H9 (cell line): ENCODE measurements at regions not wholly inside any gene's neighbourhood (a gene's known extent, or its start where the extent isn't known, plus 50 kb on each side); places are given as distances from the start of the nearest gene placed in this dataset.

ENCODE experiments used
- DNase-seq: peaks from one replicate; pipeline ENCODE4 v3.0.0-alpha.2; 2017
- H2AFZ ChIP-seq: one replicate; pipeline ENCODE4 v1.6.1; 2013; ENCODE audit warnings: mild to moderate bottlenecking, low read length, control low read depth, moderate library complexity
- H2AK5ac ChIP-seq: 2 replicates; pipeline ENCODE4 v1.6.1; 2013; ENCODE audit warnings: low read length, control low read depth, mixed read lengths; ENCODE audit not compliant: insufficient read length
- H2BK120ac ChIP-seq: one replicate; pipeline ENCODE4 v1.6.1; 2013; ENCODE audit warnings: low read depth, mild to moderate bottlenecking, low read length, control low read depth, inconsistent platforms; ENCODE audit not compliant: poor library complexity, severe bottlenecking
- H2BK12ac ChIP-seq: 2 replicates; pipeline ENCODE4 v1.6.1; 2013; ENCODE audit warnings: low read length, control low read depth, mixed read lengths, low read depth; ENCODE audit not compliant: insufficient read length
- H2BK15ac ChIP-seq: 2 replicates; pipeline ENCODE4 v1.6.1; 2013; ENCODE audit warnings: low read depth, low read length, control low read depth
- H2BK20ac ChIP-seq: one replicate; pipeline ENCODE4 v1.6.1; 2013; ENCODE audit warnings: low read depth, mild to moderate bottlenecking, low read length, control low read depth, inconsistent platforms; ENCODE audit not compliant: poor library complexity, severe bottlenecking
- H2BK5ac ChIP-seq: 2 replicates; pipeline ENCODE4 v1.6.1; 2013; ENCODE audit warnings: low read length, control low read depth, mixed read lengths; ENCODE audit not compliant: insufficient read length
- H3K14ac ChIP-seq: 2 replicates; pipeline ENCODE4 v1.6.1; 2013; ENCODE audit warnings: low read length, control low read depth; ENCODE audit not compliant: insufficient read depth
- H3K18ac ChIP-seq: 2 replicates; pipeline ENCODE4 v1.6.1; 2013; ENCODE audit warnings: low read depth, mild to moderate bottlenecking, mixed read lengths, low read length, control low read depth; ENCODE audit not compliant: insufficient read length
- H3K23ac ChIP-seq: 2 replicates; pipeline ENCODE4 v1.6.1; 2013; ENCODE audit warnings: low read length, control low read depth, mixed read lengths, low read depth; ENCODE audit not compliant: insufficient read length
- H3K23me2 ChIP-seq: 2 replicates; pipeline ENCODE4 v1.6.1; 2013; ENCODE audit warnings: low read depth, mild to moderate bottlenecking, mixed read lengths, low read length, control low read depth; ENCODE audit not compliant: insufficient read length, poor library complexity, severe bottlenecking
- H3K27ac ChIP-seq: 2 replicates; pipeline ENCODE4 v1.5.1; 2013; ENCODE audit warnings: low read length, control low read depth, mixed read lengths, low read depth; ENCODE audit not compliant: insufficient read length
- H3K27me3 ChIP-seq: 2 replicates; pipeline ENCODE4 v1.6.1; 2013; ENCODE audit warnings: low read length, control low read depth, inconsistent platforms; ENCODE audit not compliant: insufficient read depth
- H3K4ac ChIP-seq: 2 replicates; pipeline ENCODE4 v1.6.1; 2013; ENCODE audit warnings: low read depth, mild to moderate bottlenecking, control low read depth, inconsistent platforms, low read length, moderate library complexity
- H3K4me1 ChIP-seq: 2 replicates; pipeline ENCODE4 v1.6.1; 2013; ENCODE audit warnings: low read length, control low read depth, inconsistent platforms; ENCODE audit not compliant: insufficient read depth
- H3K4me2 ChIP-seq: 2 replicates; pipeline ENCODE4 v1.6.1; 2013; ENCODE audit warnings: low read length, control low read depth, mixed read lengths; ENCODE audit not compliant: insufficient read length, insufficient read depth
- H3K56ac ChIP-seq: 2 replicates; pipeline ENCODE4 v1.6.1; 2013; ENCODE audit warnings: low read depth, mild to moderate bottlenecking, mixed read lengths, low read length, control low read depth; ENCODE audit not compliant: insufficient read length
- H3K79me1 ChIP-seq: 2 replicates; pipeline ENCODE4 v1.6.1; 2013; ENCODE audit warnings: low read depth, mild to moderate bottlenecking, moderate library complexity, low read length, control low read depth, inconsistent platforms; ENCODE audit not compliant: insufficient read depth, poor library complexity, severe bottlenecking
- H3K79me2 ChIP-seq: 2 replicates; pipeline ENCODE4 v1.6.1; 2013; ENCODE audit warnings: low read length, control low read depth, inconsistent platforms; ENCODE audit not compliant: insufficient read depth
- H3K9ac ChIP-seq: 2 replicates; pipeline ENCODE4 v1.6.1; 2013; ENCODE audit warnings: low read length, control low read depth, mixed read lengths; ENCODE audit not compliant: insufficient read length; ENCODE audit errors: extremely low read depth
- H3K9me3 ChIP-seq: one replicate; pipeline ENCODE4 v1.6.1; 2013; ENCODE audit warnings: low read depth, low read length, inconsistent platforms; ENCODE audit not compliant: control insufficient read depth
- H3T11ph ChIP-seq: one replicate; pipeline ENCODE4 v1.6.1; 2013; ENCODE audit warnings: mild to moderate bottlenecking, low read length, control low read depth, inconsistent platforms
- H4K20me1 ChIP-seq: one replicate; pipeline ENCODE4 v1.6.1; 2013; ENCODE audit not compliant: control insufficient read depth, insufficient read length, insufficient read depth
- H4K5ac ChIP-seq: 2 replicates; pipeline ENCODE4 v1.6.1; 2013; ENCODE audit warnings: low read depth, mild to moderate bottlenecking, mixed read lengths, low read length, control low read depth; ENCODE audit not compliant: insufficient read length
- H4K8ac ChIP-seq: replicated peaks from 2 replicates; pipeline ENCODE4 v1.6.1; 2013; ENCODE audit warnings: low read length, control low read depth, mixed read lengths, low read depth; ENCODE audit not compliant: insufficient read length
- H4K91ac ChIP-seq: 2 replicates; pipeline ENCODE4 v1.6.1; 2013; ENCODE audit warnings: low read depth, mild to moderate bottlenecking, moderate library complexity, mixed read lengths, low read length, control low read depth; ENCODE audit not compliant: insufficient read length
- H3K27ac Mint-ChIP-seq, 3 experiments: 2 replicates in 2 of 3; 3 replicates in 1 of 3; pipeline ENCODE4 v1.8.0; 2020 to 2021; ENCODE audit warnings: mixed read lengths in 3 of 3, mild to moderate bottlenecking in 1 of 3, moderate library complexity in 1 of 3
- H3K27me3 Mint-ChIP-seq: 2 replicates; pipeline ENCODE4 v1.8.0; 2021; ENCODE audit warnings: low read depth, mild to moderate bottlenecking, moderate library complexity, mixed read lengths
- H3K36me3 Mint-ChIP-seq, 3 experiments: 2 replicates in 2 of 3; 3 replicates in 1 of 3; pipeline ENCODE4 v1.8.0; 2020 to 2021; ENCODE audit warnings: low read depth in 3 of 3, mixed read lengths in 3 of 3; ENCODE audit not compliant: insufficient read depth in 1 of 3
- H3K4me1 Mint-ChIP-seq, 2 experiments: 2 replicates each; pipeline ENCODE4 v1.8.0; 2020; ENCODE audit warnings: mixed read lengths in 2 of 2
- H3K4me3 Mint-ChIP-seq, 2 experiments: 2 replicates in 1 of 2; 3 replicates in 1 of 2; pipeline ENCODE4 v1.8.0; 2020 to 2021; ENCODE audit warnings: mild to moderate bottlenecking in 2 of 2, mixed read lengths in 2 of 2, moderate library complexity in 1 of 2
- H3K9me3 Mint-ChIP-seq, 2 experiments: 2 replicates in 1 of 2; 3 replicates in 1 of 2; pipeline ENCODE4 v1.8.0; 2020; ENCODE audit warnings: mild to moderate bottlenecking in 2 of 2, mixed read lengths in 2 of 2, moderate library complexity in 1 of 2
- WGBS: extraction: QIAGEN DNeasy Blood & Tissue Kit; methylation state at CpG from one replicate; pipeline ENCODE4 v1.1.7; 2013; ENCODE audit warnings: missing lambda C conversion rate, low lambda C conversion rate, mixed read lengths; ENCODE audit not compliant: insufficient read length; ENCODE audit errors: extremely low coverage; 5-methylcytosine and 5-hydroxymethylcytosine counted together
- TF ChIP-seq, protein P1 (sequence below): fragments of 200-600 bp; sonication (generic); conservative IDR thresholded peaks from 3 replicates; pipeline ENCODE4 v1.8.0; 2021; ENCODE audit warnings: antibody characterized with exemption, mild to moderate bottlenecking

DNA sequence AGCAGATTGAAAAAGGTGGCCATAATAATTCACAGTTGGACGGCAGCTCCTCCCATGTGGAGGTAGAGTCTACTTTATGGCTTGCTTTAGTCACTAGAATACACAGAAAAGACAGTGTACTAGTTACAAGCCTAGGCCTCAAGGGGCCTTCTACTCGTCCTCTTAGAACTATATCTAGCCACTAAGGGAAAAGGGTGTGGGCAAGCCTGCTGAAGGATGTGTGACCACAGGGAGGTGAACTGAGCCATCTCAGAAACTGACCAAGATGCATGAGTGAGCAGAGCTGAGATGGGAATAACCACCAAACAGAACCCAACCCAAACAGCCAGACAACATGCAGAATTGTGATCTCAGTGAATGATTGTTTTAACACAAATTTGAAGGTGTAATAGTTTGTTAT lies 335.6 kb upstream of the LMCD1 start:
- TF ChIP-seq, protein P1, sequence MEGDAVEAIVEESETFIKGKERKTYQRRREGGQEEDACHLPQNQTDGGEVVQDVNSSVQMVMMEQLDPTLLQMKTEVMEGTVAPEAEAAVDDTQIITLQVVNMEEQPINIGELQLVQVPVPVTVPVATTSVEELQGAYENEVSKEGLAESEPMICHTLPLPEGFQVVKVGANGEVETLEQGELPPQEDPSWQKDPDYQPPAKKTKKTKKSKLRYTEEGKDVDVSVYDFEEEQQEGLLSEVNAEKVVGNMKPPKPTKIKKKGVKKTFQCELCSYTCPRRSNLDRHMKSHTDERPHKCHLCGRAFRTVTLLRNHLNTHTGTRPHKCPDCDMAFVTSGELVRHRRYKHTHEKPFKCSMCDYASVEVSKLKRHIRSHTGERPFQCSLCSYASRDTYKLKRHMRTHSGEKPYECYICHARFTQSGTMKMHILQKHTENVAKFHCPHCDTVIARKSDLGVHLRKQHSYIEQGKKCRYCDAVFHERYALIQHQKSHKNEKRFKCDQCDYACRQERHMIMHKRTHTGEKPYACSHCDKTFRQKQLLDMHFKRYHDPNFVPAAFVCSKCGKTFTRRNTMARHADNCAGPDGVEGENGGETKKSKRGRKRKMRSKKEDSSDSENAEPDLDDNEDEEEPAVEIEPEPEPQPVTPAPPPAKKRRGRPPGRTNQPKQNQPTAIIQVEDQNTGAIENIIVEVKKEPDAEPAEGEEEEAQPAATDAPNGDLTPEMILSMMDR: no peak
- Histone ChIP-seq H3K4me2 (no peak overlapping the region), H4K91ac (no peak overlapping the region), H3K27me3 (no peaks in the 10 kb centered on the region), H3K27ac (no peak overlapping the region), H4K5ac (no peak overlapping the region), H2BK5ac (no peak overlapping the region), H2BK15ac (no peak overlapping the region), H3T11ph (no peak overlapping the region), H4K8ac (no peak overlapping the region), H3K4me1 (no peaks in the 10 kb centered on the region), H2BK20ac (no peak overlapping the region), H3K14ac (no peak overlapping the region), H3K18ac (no peak overlapping the region), H3K79me2 (no peaks in the 10 kb centered on the region), H2AFZ (no peak overlapping the region), H3K23ac (no peak overlapping the region), H3K9ac (no peak overlapping the region), H3K56ac (no peak overlapping the region), H3K23me2 (no peaks in the 10 kb centered on the region), H2BK120ac (no peak overlapping the region), H3K4ac (no peak overlapping the region), H4K20me1 (no peaks in the 10 kb centered on the region), H2BK12ac (no peak overlapping the region), H3K9me3 (no peaks in the 10 kb centered on the region), H2AK5ac (no peak overlapping the region), H3K79me1 (no peaks in the 10 kb centered on the region)
- H3K27me3 Mint-ChIP-seq: no peaks in the 10 kb centered on the region; the same call in 1 of the 2 replicates
- no peak overlapping the region for H3K4me3 Mint-ChIP-seq
- no CpG with 5 or more reads among the region's 2 CpGs for WGBS
- no peak for DNase-seq
- no peaks in the 10 kb centered on the region for H3K9me3 Mint-ChIP-seq
- no peaks in the 10 kb centered on the region for H3K36me3 Mint-ChIP-seq
- no peak overlapping the region for H3K27ac Mint-ChIP-seq
- H3K4me1 Mint-ChIP-seq: 0 out of 4 replicates have a peak, but pooled peaks cover 0 to 2% of the 10 kb centered on the region in 2 experiments
